Activated CD4-positive, alpha-beta T cell treated with anti-CD3 and anti-CD28 coated beads for 36 hours (primary cell): ENCODE measurements at regions not wholly inside any gene's neighbourhood (a gene's known extent, or its start where the extent isn't known, plus 50 kb on each side); places are given as distances from the start of the nearest gene placed in this dataset.

ENCODE experiments used
- ATAC-seq: fragments of 200-7000 bp; cut with Tn5 transposase; one replicate; pipeline ENCODE4 v1.10.0; 2021; ENCODE audit warnings: mild to moderate bottlenecking, moderate library complexity
- CTCF ChIA-PET: fragments of 350-600 bp; sonication (Branson Sonifier 250); formaldehyde crosslinking; loops from one replicate; lab custom pipeline; 2021; ENCODE audit warnings: antibody characterized with exemption; lab: Charles Lee
- POLR2A ChIA-PET: fragments of 350-600 bp; sonication (Branson Sonifier 250); formaldehyde crosslinking; loops from one replicate; lab custom pipeline; 2021; ENCODE audit warnings: antibody characterized with exemption, inconsistent platforms; lab: Charles Lee
- DNase-seq: peaks from one replicate; pipeline ENCODE4 v3.0.0-alpha.2; 2020
- H3K27ac Mint-ChIP-seq: one replicate; pipeline ENCODE4 v1.8.0; 2021; ENCODE audit warnings: mixed read lengths
- H3K27me3 Mint-ChIP-seq: one replicate; pipeline ENCODE4 v1.8.0; 2021; ENCODE audit warnings: mixed read lengths
- H3K36me3 Mint-ChIP-seq: one replicate; pipeline ENCODE4 v1.8.0; 2021; ENCODE audit warnings: low read depth, mixed read lengths
- H3K4me1 Mint-ChIP-seq: one replicate; pipeline ENCODE4 v1.8.0; 2021; ENCODE audit warnings: mixed read lengths
- H3K4me3 Mint-ChIP-seq: one replicate; pipeline ENCODE4 v1.8.0; 2021; ENCODE audit warnings: mild to moderate bottlenecking, moderate library complexity, mixed read lengths
- H3K9me3 Mint-ChIP-seq: one replicate; pipeline ENCODE4 v1.8.0; 2021; ENCODE audit warnings: low read depth, mixed read lengths
- intact Hi-C, 2 experiments: fragments of 100-400 bp; cut with DNase I in 1 of 2; cut with micrococcal nuclease in 1 of 2; formaldehyde crosslinking; loops; one replicate each; pipeline versions ENCODE4 v1.14.2 to v1.15.1; 2022 to 2024; cut with DNase I, micrococcal nuclease

- no peaks in the 10 kb centered on the region for H3K9me3 Mint-ChIP-seq
- H3K27ac Mint-ChIP-seq = no peak overlapping the region
- DNase-seq = no peak
- intact Hi-C loops = no loop called here
- CTCF ChIA-PET = interaction anchor here (0.9 kb wide), 1 partner anchor 16 kb away, joined by 3 read pairs; no protein-coding TSS in a partner anchor
- peaks cover 12% of the 10 kb centered on the region for H3K4me1 Mint-ChIP-seq
- POLR2A ChIA-PET = no interaction called here
- H3K27me3 Mint-ChIP-seq = no peaks in the 10 kb centered on the region
- no peak for ATAC-seq
- no peak overlapping the region for H3K4me3 Mint-ChIP-seq
- no peaks in the 10 kb centered on the region for H3K36me3 Mint-ChIP-seq
These were observed 568.9 kb downstream of the CCDC171 start for GRCh38 chr9:16121601-16122286.

DNA sequence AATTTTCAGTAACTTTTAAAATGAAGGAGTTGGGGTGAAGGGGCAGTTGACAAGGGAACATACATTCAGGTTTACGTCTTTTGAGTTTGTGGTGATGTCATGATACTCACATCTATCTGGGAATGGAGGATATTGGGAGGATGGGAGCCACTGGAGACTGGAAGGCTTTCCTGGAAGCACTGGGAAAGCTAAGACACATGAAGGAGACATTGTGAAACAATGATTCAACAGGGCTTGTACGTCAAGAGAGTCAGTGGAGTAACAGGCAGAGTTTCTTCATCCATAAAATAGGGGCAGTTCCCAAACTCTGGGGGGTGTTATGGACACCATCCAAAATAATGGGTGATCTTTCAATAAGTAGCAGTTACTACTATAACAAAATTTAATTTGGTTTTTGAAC is 572.8 kb downstream of the CCDC171 start:
- intact Hi-C loops = loop anchor here in 1 of 2 experiments (2.0 kb wide), 1 partner anchor 63 kb away; no protein-coding TSS in a partner anchor
- H3K4me3 Mint-ChIP-seq = no peak overlapping the region
- H3K9me3 Mint-ChIP-seq = no peaks in the 10 kb centered on the region
- H3K36me3 Mint-ChIP-seq = no peaks in the 10 kb centered on the region
- ChIA-PET POLR2A (no interaction called here), CTCF (interaction anchor here (0.6 to 0.9 kb wide), 3 partner anchors 9 to 1637 kb away, joined by 3 to 4 read pairs (median 3); no protein-coding TSS in a partner anchor)
- ATAC-seq = no peak
- no peak for DNase-seq
- peaks cover 13% of the 10 kb centered on the region for H3K4me1 Mint-ChIP-seq
- peaks cover 1% of the 10 kb centered on the region for H3K27me3 Mint-ChIP-seq
- no peak overlapping the region for H3K27ac Mint-ChIP-seq

DNA sequence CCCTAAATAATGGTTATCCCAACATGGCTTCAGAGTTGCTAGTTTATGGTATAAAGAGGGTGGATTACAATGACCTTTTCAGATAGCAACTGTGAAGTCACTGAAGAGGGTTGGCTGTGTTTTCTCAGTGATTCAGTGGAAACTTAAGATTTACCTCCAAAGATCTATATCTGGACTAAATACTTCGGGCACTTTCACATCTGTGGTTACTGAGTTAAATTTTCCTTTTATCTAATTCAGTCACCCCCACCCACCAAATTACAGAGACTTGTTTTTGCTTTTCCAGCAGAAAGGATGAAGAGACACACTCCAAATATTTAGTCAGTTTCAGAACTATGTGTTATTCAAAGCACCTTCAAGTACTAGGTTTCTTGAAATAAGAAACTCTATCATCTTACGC is 573.2 kb downstream of the CCDC171 start:
- H3K4me3 Mint-ChIP-seq = no peak overlapping the region
- peaks cover 1% of the 10 kb centered on the region for H3K27me3 Mint-ChIP-seq
- no peak overlapping the region for H3K27ac Mint-ChIP-seq
- H3K36me3 Mint-ChIP-seq = no peaks in the 10 kb centered on the region
- peaks cover 13% of the 10 kb centered on the region for H3K4me1 Mint-ChIP-seq
- POLR2A ChIA-PET = no interaction called here
- CTCF ChIA-PET = no interaction called here
- DNase-seq (no peak), ATAC-seq (peak; percentile 74)
- intact Hi-C loops = loop anchor here in 1 of 2 experiments (2.0 kb wide), 1 partner anchor 63 kb away; no protein-coding TSS in a partner anchor
- no peaks in the 10 kb centered on the region for H3K9me3 Mint-ChIP-seq

DNA sequence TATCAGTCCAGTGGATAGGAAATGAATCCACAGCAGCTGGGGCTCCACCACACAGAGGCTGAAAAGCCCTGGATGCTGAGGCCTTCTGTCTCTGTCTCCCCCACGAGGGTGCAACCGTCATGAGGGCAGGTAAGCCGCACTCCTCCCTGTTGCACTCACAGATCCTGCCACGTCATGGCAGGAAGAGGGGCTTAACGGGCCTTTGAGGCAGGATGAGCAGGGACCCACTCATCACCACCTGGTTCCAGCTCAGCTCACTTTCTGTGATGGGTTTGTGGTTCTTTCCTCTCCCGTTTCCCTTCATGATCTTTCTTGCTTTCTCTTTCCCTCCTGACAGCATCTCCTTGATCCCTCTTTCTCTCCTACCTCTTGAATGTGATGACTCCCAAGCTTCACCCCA is 575.2 kb downstream of the CCDC171 start:
- Mint-ChIP-seq H3K9me3 (no peaks in the 10 kb centered on the region), H3K36me3 (no peaks in the 10 kb centered on the region), H3K27me3 (peaks cover 1% of the 10 kb centered on the region), H3K27ac (no peak overlapping the region), H3K4me3 (no peak overlapping the region), H3K4me1 (peaks cover 13% of the 10 kb centered on the region)
- DNase-seq (no peak), ATAC-seq (no peak)
- intact Hi-C loops = no loop called here
- ChIA-PET POLR2A (no interaction called here), CTCF (interaction anchor here (0.7 kb wide), 1 partner anchor 189 kb away, joined by 4 read pairs; no protein-coding TSS in a partner anchor)

GRCh38 chr9:16131264-16131663 is 578.4 kb downstream of the CCDC171 start:
- H3K4me3 Mint-ChIP-seq = no peak overlapping the region
- ATAC-seq (no peak), DNase-seq (no peak)
- intact Hi-C loops = loop anchor here in 1 of 2 experiments (5.0 kb wide), 1 partner anchor 259 kb away; no protein-coding TSS in a partner anchor
- ChIA-PET CTCF (no interaction called here), POLR2A (no interaction called here)
- H3K27me3 Mint-ChIP-seq = peaks cover 3% of the 10 kb centered on the region
- no peaks in the 10 kb centered on the region for H3K36me3 Mint-ChIP-seq
- H3K4me1 Mint-ChIP-seq = peaks cover 5% of the 10 kb centered on the region
- no peaks in the 10 kb centered on the region for H3K9me3 Mint-ChIP-seq
- H3K27ac Mint-ChIP-seq = no peak overlapping the region

DNA sequence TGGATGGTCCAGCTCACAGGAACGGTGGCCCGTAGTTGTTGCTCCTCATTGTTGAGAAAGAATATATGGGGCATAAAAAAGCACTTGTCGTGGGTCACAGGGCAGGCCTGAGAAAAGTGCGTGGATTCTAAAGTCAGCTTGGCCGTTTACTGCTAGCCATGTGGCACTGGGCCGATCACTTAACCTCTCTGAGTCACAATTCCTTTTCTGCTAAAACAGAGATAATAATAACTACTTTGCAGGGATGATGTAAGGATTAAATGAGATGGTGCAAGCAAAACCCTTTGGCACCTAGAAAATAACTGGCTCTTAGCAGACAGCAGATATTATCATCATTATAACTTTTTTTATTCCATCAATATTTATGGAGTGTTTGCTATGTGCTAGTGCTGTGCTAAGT is 579.7 kb downstream of the CCDC171 start:
- intact Hi-C loops = loop anchor here (2.0 to 5.0 kb wide), 2 partner anchors 20 to 260 kb away; no protein-coding TSS in a partner anchor
- CTCF ChIA-PET = no interaction called here
- no peaks in the 10 kb centered on the region for H3K36me3 Mint-ChIP-seq
- DNase-seq (no peak), ATAC-seq (no peak)
- POLR2A ChIA-PET = no interaction called here
- no peak overlapping the region for H3K4me3 Mint-ChIP-seq
- H3K27me3 Mint-ChIP-seq = peaks cover 3% of the 10 kb centered on the region
- no peaks in the 10 kb centered on the region for H3K4me1 Mint-ChIP-seq
- no peaks in the 10 kb centered on the region for H3K9me3 Mint-ChIP-seq
- H3K27ac Mint-ChIP-seq = no peak overlapping the region

DNA sequence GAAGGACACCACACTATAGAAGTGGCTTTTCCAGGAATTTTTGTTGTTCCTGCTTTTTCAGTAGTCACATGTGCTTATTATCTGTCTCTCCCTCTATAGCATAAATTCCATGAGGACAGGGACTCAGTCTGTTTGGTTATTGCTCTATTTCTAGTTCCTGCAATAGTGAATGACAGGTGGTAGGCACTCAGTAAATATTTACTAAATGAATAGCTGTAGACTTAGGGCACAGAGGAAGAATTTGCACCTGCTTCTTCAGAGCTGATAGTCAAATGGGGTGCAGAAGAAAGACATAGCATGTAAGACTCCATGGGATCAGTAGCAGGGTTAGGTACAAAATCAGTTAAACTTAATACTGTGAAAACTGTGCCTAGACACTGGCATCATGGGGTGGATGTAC is 580.2 kb downstream of the CCDC171 start:
- intact Hi-C loops = loop anchor here (1.0 to 5.0 kb wide), 4 partner anchors 20 to 261 kb away; no protein-coding TSS in a partner anchor
- no peak for DNase-seq
- no peaks in the 10 kb centered on the region for H3K9me3 Mint-ChIP-seq
- H3K27me3 Mint-ChIP-seq = peaks cover 3% of the 10 kb centered on the region
- H3K4me1 Mint-ChIP-seq = no peaks in the 10 kb centered on the region
- no peak overlapping the region for H3K27ac Mint-ChIP-seq
- no peaks in the 10 kb centered on the region for H3K36me3 Mint-ChIP-seq
- no peak for ATAC-seq
- no peak overlapping the region for H3K4me3 Mint-ChIP-seq
- ChIA-PET CTCF (interaction anchor here (1.1 to 1.6 kb wide), 2 partner anchors 15 to 260 kb away, joined by 3 to 7 read pairs; no protein-coding TSS in a partner anchor), POLR2A (no interaction called here)

- Mint-ChIP-seq H3K27me3 (peaks cover 2% of the 10 kb centered on the region), H3K4me3 (no peak overlapping the region), H3K4me1 (no peaks in the 10 kb centered on the region), H3K9me3 (no peaks in the 10 kb centered on the region), H3K27ac (no peak overlapping the region), H3K36me3 (no peaks in the 10 kb centered on the region)
- intact Hi-C loops = loop anchor here (1.0 to 5.0 kb wide), 4 partner anchors 19 to 261 kb away; no protein-coding TSS in a partner anchor
- DNase-seq = peak; percentile 52
- ChIA-PET CTCF (interaction anchor here (0.7 to 1.6 kb wide), 5 partner anchors 9 to 260 kb away, joined by 3 to 7 read pairs (median 4); no protein-coding TSS in a partner anchor), POLR2A (interaction anchor here (0.7 kb wide), 1 partner anchor 82 kb away, joined by 3 read pairs; no protein-coding TSS in a partner anchor)
- ATAC-seq = peak; percentile 90
These were observed 580.8 kb downstream of the CCDC171 start for GRCh38 chr9:16133556-16134227.

- POLR2A ChIA-PET = no interaction called here
- Mint-ChIP-seq H3K4me3 (no peak overlapping the region), H3K27ac (no peak overlapping the region), H3K36me3 (no peaks in the 10 kb centered on the region), H3K27me3 (peaks cover 2% of the 10 kb centered on the region), H3K4me1 (no peaks in the 10 kb centered on the region), H3K9me3 (no peaks in the 10 kb centered on the region)
- no peak for ATAC-seq
- intact Hi-C loops = loop anchor here in 1 of 2 experiments (5.0 kb wide), 1 partner anchor 262 kb away; no protein-coding TSS in a partner anchor
- CTCF ChIA-PET = interaction anchor here (0.6 to 1.6 kb wide), 5 partner anchors 8 to 261 kb away, joined by 3 to 7 read pairs (median 4); no protein-coding TSS in a partner anchor
- no peak for DNase-seq
These were observed 581.5 kb downstream of the CCDC171 start for GRCh38 chr9:16134351-16134750.

DNA sequence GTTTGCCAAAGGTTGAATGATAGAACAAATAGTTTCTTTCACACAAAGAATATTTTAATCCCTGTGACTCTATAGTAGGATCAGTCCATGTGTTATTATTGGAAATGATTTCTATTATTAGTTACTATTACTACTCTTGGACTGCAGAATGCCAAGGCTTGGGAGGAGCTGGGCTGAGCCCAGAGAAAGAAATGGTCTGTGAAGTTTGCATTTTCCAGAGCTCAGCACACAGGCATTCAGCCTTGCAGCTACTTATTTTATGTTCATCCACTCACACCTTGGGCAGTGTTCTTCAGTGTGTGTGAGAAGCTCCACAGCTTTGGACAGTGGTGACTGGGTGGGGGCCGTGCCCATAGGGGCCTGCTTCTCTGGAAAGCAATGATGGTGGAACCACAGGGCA is 583.1 kb downstream of the CCDC171 start:
- Mint-ChIP-seq H3K9me3 (no peaks in the 10 kb centered on the region), H3K27ac (no peak overlapping the region), H3K4me1 (no peaks in the 10 kb centered on the region), H3K27me3 (peaks cover 2% of the 10 kb centered on the region), H3K36me3 (no peaks in the 10 kb centered on the region), H3K4me3 (no peak overlapping the region)
- ChIA-PET POLR2A (no interaction called here), CTCF (interaction anchor here (1.1 kb wide), 1 partner anchor 9 kb away, joined by 3 read pairs; no protein-coding TSS in a partner anchor)
- intact Hi-C loops = no loop called here
- ATAC-seq (no peak), DNase-seq (no peak)

DNA sequence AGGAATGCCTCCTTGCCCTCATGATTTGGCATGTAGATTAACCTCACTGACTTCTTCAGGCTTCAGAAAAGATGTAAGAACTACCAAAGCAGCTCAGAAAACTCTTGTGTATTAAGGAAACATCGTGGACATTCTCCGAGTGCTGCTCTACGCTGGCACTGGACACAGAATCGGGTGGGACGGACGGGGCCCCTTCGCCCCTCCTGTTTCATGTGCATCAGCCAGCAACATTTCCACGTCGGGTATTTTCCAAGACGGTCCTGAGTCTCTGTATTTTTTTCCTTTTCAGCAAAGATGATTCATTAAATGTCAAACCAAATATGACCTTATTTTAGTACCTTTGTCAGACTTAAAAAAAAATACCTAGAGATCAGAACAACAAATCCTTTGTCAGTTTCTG is 583.6 kb downstream of the CCDC171 start:
- Mint-ChIP-seq H3K36me3 (no peaks in the 10 kb centered on the region), H3K4me1 (no peaks in the 10 kb centered on the region), H3K4me3 (no peak overlapping the region), H3K9me3 (no peaks in the 10 kb centered on the region), H3K27me3 (peaks cover 2% of the 10 kb centered on the region), H3K27ac (no peak overlapping the region)
- ChIA-PET POLR2A (no interaction called here), CTCF (interaction anchor here (1.1 kb wide), 1 partner anchor 9 kb away, joined by 3 read pairs; no protein-coding TSS in a partner anchor)
- ATAC-seq (no peak), DNase-seq (no peak)
- intact Hi-C loops = no loop called here
